Karpas-422 (cell line): ENCODE measurements at regions not wholly inside any gene's neighbourhood (a gene's known extent, or its start where the extent isn't known, plus 50 kb on each side); places are given as distances from the start of the nearest gene placed in this dataset.

Source experiments
- DNase-seq: peaks from one replicate; pipeline ENCODE4 v3.0.0-alpha.2; 2015
- H2AFZ ChIP-seq: fragments of 200-600 bp; sonication (generic); 2 replicates; pipeline ENCODE4 v1.6.1; 2014; ENCODE audit warnings: antibody characterized with exemption, low read length, mixed read lengths
- H3K27ac ChIP-seq: fragments of 200-600 bp; sonication (generic); 2 replicates; pipeline ENCODE4 v1.5.1; 2014; ENCODE audit warnings: mild to moderate bottlenecking, low read length, moderate library complexity
- H3K27me3 ChIP-seq: fragments of 200-600 bp; sonication (generic); 2 replicates; pipeline ENCODE4 v1.6.1; 2014; ENCODE audit warnings: low read length, mixed read lengths
- H3K36me3 ChIP-seq: fragments of 200-600 bp; sonication (generic); 2 replicates; pipeline ENCODE4 v1.6.1; 2014; ENCODE audit warnings: low read length, mixed read lengths; ENCODE audit not compliant: insufficient read depth
- H3K4me1 ChIP-seq: fragments of 200-600 bp; sonication (generic); 2 replicates; pipeline ENCODE4 v1.6.1; 2014; ENCODE audit warnings: mild to moderate bottlenecking, low read length, mixed read lengths
- H3K4me2 ChIP-seq: fragments of 200-600 bp; sonication (generic); 2 replicates; pipeline ENCODE4 v1.6.1; 2014; ENCODE audit warnings: low read length, low read depth, mild to moderate bottlenecking; ENCODE audit not compliant: poor library complexity, severe bottlenecking
- H3K4me3 ChIP-seq: fragments of 200-600 bp; sonication (generic); 2 replicates; pipeline ENCODE4 v1.5.1; 2014; ENCODE audit warnings: mild to moderate bottlenecking, antibody characterized with exemption, low read length, mixed read lengths
- H3K79me2 ChIP-seq: fragments of 200-600 bp; sonication (generic); 2 replicates; pipeline ENCODE4 v1.6.1; 2014; ENCODE audit warnings: mild to moderate bottlenecking, low read length, mixed read lengths
- H3K9ac ChIP-seq: fragments of 200-600 bp; sonication (generic); 2 replicates; pipeline ENCODE4 v1.6.0; 2014; ENCODE audit warnings: low read length
- H3K9me2 ChIP-seq: fragments of 200-600 bp; sonication (generic), shearing (Covaris generic); replicated peaks from 2 replicates; pipeline ENCODE4 v1.6.0; 2014; ENCODE audit warnings: mild to moderate bottlenecking, low read length, moderate library complexity; ENCODE audit not compliant: insufficient read depth
- H3K9me3 ChIP-seq: fragments of 300-700, 200-600 bp; sonication (generic); 2 replicates; pipeline ENCODE4 v1.6.1; 2014; ENCODE audit warnings: low read length, mixed read lengths
- H4K20me1 ChIP-seq: fragments of 200-600 bp; sonication (generic); 2 replicates; pipeline ENCODE4 v1.6.1; 2014; ENCODE audit warnings: mild to moderate bottlenecking, antibody characterized with exemption, low read length, low read depth; ENCODE audit not compliant: insufficient read depth

DNA sequence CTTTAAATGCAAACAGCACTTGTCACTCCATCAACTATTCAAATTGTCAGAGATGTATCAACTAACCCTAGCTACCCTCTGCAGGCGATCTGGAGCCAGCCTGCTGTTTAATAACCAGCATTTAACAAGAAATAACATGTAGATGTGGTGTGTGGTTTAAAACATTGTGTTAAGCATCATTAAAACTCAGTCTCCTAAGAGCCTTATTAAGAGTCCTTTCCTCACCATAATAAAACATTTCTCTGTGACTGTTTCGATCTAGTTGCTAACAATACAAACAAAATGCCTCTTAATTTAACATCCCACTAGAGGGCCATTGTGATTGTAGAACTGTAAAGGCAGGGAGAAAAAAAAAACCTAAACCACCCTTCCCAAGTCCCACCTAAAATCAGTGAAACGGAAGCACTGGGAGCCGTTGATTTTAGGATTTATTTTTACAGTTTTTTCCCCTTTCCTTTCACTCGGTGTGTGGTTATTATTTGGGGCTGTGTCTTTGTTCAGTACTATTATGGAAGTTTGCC is 708.6 kb downstream of the C4orf33 start:
- H4K20me1 ChIP-seq: no peaks in the 10 kb centered on the region
- no peaks in the 10 kb centered on the region for H3K27me3 ChIP-seq
- H3K4me1 ChIP-seq: no peaks in the 10 kb centered on the region
- H3K79me2 ChIP-seq: no peaks in the 10 kb centered on the region
- H3K4me3 ChIP-seq: no peak overlapping the region
- no peak overlapping the region for H3K27ac ChIP-seq
- no peak overlapping the region for H3K4me2 ChIP-seq
- DNase-seq: no peak
- no peaks in the 10 kb centered on the region for H3K9me3 ChIP-seq
- no peaks in the 10 kb centered on the region for H3K9me2 ChIP-seq
- no peak overlapping the region for H2AFZ ChIP-seq
- H3K9ac ChIP-seq: no peak overlapping the region
- no peaks in the 10 kb centered on the region for H3K36me3 ChIP-seq

DNA sequence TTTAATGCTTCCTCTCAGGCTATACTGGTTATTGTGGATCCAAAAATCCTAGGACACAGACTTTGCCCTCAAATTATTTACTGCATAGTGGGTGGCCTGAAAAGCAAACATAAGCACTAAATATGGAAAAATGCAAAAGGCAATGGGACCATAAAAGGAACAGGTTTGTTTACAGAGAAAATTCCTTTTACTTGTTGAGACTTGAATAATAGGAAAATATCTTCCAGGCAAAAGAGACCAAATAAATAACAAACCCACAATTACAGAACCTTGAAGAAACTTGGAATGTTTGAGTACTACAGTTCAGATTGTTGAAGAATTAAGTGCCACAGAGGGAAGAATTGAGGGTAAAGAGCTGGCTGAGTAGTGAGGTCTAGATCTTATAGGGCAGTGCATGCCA is 711.0 kb downstream of the C4orf33 start:
- Histone ChIP-seq H3K36me3 (no peaks in the 10 kb centered on the region), H2AFZ (no peak overlapping the region), H3K4me1 (no peaks in the 10 kb centered on the region), H3K27ac (no peak overlapping the region), H3K9me2 (no peaks in the 10 kb centered on the region), H4K20me1 (no peaks in the 10 kb centered on the region), H3K4me3 (no peak overlapping the region), H3K9me3 (no peaks in the 10 kb centered on the region), H3K9ac (no peak overlapping the region), H3K27me3 (no peaks in the 10 kb centered on the region), H3K79me2 (no peaks in the 10 kb centered on the region), H3K4me2 (no peak overlapping the region)
- DNase-seq: no peak

DNA sequence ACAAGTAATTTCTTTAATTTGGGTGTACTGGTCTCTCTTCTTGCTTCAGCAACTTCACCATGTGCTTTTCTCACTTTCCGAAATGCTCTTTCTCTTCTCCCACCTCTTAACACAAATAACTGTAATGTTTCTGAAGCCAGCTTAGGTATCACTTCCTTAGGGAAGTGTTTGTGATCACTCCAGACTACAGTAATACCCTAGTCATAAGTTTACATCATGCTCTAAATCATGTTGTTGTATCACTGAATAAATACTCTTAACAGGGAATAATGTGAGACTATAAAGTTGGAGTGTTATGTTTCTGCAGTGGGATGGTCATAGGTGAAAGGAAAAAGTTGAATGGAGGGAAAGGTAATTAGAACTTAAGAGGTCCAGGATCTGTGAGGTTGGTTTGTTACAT is 712.3 kb downstream of the C4orf33 start:
- H3K36me3 ChIP-seq: no peaks in the 10 kb centered on the region
- no peaks in the 10 kb centered on the region for H3K4me1 ChIP-seq

DNA sequence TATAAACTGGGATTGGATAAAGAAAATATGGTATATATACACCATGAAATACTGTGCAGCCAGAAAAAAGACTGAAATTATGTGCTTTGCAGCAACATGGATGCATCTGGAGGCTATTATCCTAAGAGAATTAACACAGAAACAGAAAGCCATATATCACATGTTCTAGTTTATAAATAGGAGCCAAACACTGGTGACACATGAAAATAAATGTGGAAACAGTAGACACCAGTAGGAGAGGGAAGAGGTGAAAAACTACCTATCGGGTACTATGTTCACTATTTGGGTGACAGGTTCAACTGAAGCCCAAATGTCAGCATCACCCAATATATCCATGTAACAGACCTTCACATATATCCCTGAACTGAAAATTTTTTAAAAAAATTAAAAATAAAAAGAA is 725.1 kb downstream of the C4orf33 start:
- Histone ChIP-seq H4K20me1 (no peaks in the 10 kb centered on the region), H3K27ac (no peak overlapping the region), H2AFZ (no peak overlapping the region), H3K36me3 (no peaks in the 10 kb centered on the region), H3K9ac (no peak overlapping the region), H3K27me3 (no peaks in the 10 kb centered on the region), H3K4me2 (no peak overlapping the region), H3K4me3 (no peak overlapping the region), H3K4me1 (no peaks in the 10 kb centered on the region), H3K9me3 (no peaks in the 10 kb centered on the region), H3K9me2 (no peaks in the 10 kb centered on the region; the same call in 1 of the 2 replicates), H3K79me2 (no peaks in the 10 kb centered on the region)
- DNase-seq: no peak

More for the DNA sequence above, 712.3 kb downstream of the C4orf33 start:
- Histone ChIP-seq H3K4me2 (no peak overlapping the region), H3K9me2 (no peaks in the 10 kb centered on the region), H3K79me2 (no peaks in the 10 kb centered on the region), H3K4me3 (no peak overlapping the region), H2AFZ (no peak overlapping the region), H3K9ac (no peak overlapping the region), H3K27ac (no peak overlapping the region), H3K9me3 (no peaks in the 10 kb centered on the region), H4K20me1 (no peaks in the 10 kb centered on the region), H3K27me3 (no peaks in the 10 kb centered on the region)
- no peak for DNase-seq

DNA sequence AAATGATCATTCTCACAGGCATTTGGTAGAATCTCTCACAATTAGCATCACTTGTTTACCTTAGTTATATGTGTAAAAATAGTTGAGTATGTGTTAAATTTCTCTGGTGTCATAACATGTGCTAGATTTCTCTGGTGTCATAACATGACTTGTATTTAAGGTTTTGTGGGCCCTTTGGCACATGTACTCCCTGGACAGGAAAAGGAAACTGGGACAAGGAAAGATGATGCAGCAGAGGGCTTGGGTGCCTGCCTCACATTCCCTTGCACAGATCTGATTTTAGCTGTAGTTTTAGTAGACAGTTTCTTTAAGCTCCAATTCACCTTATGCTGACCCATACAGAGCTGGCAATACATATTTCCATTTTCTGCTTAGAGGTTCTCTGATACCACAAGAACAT is 726.0 kb downstream of the C4orf33 start:
- no peak for DNase-seq
- Histone ChIP-seq H3K27ac (no peak overlapping the region), H3K36me3 (no peaks in the 10 kb centered on the region), H3K9ac (no peak overlapping the region), H3K27me3 (no peaks in the 10 kb centered on the region), H3K9me3 (no peaks in the 10 kb centered on the region), H3K4me1 (no peaks in the 10 kb centered on the region), H3K4me2 (no peak overlapping the region), H4K20me1 (no peaks in the 10 kb centered on the region), H3K9me2 (no peaks in the 10 kb centered on the region; the same call in 1 of the 2 replicates), H3K4me3 (no peak overlapping the region), H2AFZ (no peak overlapping the region), H3K79me2 (no peaks in the 10 kb centered on the region)

DNA sequence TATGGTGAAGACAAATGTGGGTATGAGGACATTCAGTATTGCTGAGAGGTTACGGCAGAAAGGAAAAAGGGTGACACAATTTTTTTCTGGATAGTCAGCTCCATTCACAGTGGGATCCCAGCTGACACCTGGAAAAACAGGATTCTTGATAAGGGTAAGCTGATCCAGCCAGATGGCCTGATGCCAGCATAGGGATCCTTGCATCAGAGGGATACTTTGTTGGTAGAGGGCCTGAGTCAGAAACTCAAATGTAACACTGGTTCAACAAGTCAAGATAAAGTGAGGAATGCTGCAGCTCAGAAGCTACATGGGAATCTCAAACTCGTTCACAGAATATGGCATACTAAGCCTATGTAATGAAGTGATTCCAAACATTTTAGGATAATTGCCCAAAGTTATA is 726.7 kb downstream of the C4orf33 start:
- H2AFZ ChIP-seq: no peak overlapping the region
- H3K36me3 ChIP-seq: no peaks in the 10 kb centered on the region

DNA sequence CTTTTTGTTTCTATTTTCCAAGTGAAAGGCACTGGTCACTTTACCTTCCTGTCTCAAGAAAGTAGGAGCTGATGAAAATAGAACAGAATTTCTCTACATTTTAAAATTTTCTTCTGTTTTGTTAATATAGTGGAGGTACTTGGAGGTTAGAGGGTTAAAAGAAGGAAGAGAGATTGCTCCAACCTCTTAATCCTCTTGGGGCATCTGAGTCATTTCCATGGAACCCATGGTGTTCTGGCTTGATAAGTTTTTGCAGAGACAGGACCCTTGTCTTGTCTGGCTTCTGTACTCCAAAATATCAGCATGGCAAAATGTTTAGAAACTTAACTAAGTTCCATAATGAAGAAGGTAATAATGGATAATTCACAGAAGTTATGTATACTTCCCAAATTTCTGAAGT is 727.2 kb downstream of the C4orf33 start:
- DNase-seq: no peak

More for the DNA sequence above, 726.7 kb downstream of the C4orf33 start:
- Histone ChIP-seq H3K9me3 (no peaks in the 10 kb centered on the region), H3K9me2 (no peaks in the 10 kb centered on the region; the same call in 1 of the 2 replicates), H3K4me1 (no peaks in the 10 kb centered on the region), H3K4me2 (no peak overlapping the region), H3K27me3 (no peaks in the 10 kb centered on the region), H3K4me3 (no peak overlapping the region), H4K20me1 (no peaks in the 10 kb centered on the region), H3K9ac (no peak overlapping the region), H3K79me2 (no peaks in the 10 kb centered on the region), H3K27ac (no peak overlapping the region)
- no peak for DNase-seq

DNA sequence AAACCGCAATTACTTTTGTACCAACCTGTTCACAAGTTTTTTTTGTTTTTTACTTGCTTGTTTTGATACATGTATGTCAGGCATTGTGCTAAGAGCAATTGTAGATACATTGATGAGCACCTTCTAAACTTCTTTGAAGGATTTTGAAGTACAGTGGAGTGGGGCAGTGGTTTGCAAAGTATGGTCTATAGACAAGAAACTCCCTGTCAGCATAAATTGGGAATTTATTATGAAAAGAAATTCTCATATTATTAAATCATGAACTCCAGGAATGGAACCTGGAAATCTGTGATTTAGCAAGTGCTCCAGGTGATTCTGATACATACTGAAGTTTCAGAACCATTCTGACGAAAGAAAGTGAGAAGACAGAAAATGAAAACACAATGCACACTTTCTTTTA is 733.4 kb downstream of the C4orf33 start:
- no peaks in the 10 kb centered on the region for H3K4me1 ChIP-seq
- no peaks in the 10 kb centered on the region; the same call in 1 of the 2 replicates for H3K9me2 ChIP-seq
- H3K79me2 ChIP-seq: no peaks in the 10 kb centered on the region
- H3K27ac ChIP-seq: no peak overlapping the region
- H3K27me3 ChIP-seq: no peaks in the 10 kb centered on the region
- no peaks in the 10 kb centered on the region for H3K9me3 ChIP-seq
- H4K20me1 ChIP-seq: no peaks in the 10 kb centered on the region
- H3K36me3 ChIP-seq: no peaks in the 10 kb centered on the region
- H2AFZ ChIP-seq: no peak overlapping the region
- no peak overlapping the region for H3K4me2 ChIP-seq
- H3K4me3 ChIP-seq: no peak overlapping the region
- no peak overlapping the region for H3K9ac ChIP-seq
- no peak for DNase-seq

More for the DNA sequence above, 727.2 kb downstream of the C4orf33 start:
- no peaks in the 10 kb centered on the region for H3K36me3 ChIP-seq
- H3K9ac ChIP-seq: no peak overlapping the region
- H3K27me3 ChIP-seq: no peaks in the 10 kb centered on the region
- H3K4me1 ChIP-seq: no peaks in the 10 kb centered on the region
- no peak overlapping the region for H3K27ac ChIP-seq
- no peak overlapping the region for H2AFZ ChIP-seq
- H3K79me2 ChIP-seq: no peaks in the 10 kb centered on the region
- no peaks in the 10 kb centered on the region for H3K9me3 ChIP-seq
- H3K4me3 ChIP-seq: no peak overlapping the region
- no peak overlapping the region for H3K4me2 ChIP-seq
- no peaks in the 10 kb centered on the region; the same call in 1 of the 2 replicates for H3K9me2 ChIP-seq
- no peaks in the 10 kb centered on the region for H4K20me1 ChIP-seq

DNA sequence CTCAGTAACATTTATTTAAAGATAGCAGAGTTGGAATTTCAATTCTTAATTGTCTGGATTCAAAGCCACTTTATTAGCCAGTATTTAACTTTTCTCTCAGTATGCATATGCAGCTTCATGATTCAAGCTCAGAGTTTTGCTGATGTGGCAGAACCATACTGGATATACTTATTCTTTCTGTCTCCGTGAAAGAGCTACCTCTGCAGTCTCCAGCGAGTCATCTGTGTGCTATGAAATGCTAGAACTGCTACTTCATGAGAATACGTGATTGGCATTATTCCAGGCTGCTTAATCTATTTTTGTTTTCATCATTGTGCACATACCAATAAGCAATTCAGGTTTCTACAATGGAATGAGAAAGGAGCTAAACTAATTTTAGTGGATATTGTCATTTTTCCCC is 743.7 kb downstream of the C4orf33 start:
- no peaks in the 10 kb centered on the region for H3K79me2 ChIP-seq
- DNase-seq: no peak
- H3K27me3 ChIP-seq: no peaks in the 10 kb centered on the region
- H4K20me1 ChIP-seq: no peaks in the 10 kb centered on the region
- H3K4me2 ChIP-seq: no peak overlapping the region
- no peaks in the 10 kb centered on the region for H3K9me2 ChIP-seq
- no peaks in the 10 kb centered on the region for H3K36me3 ChIP-seq
- H3K9ac ChIP-seq: no peak overlapping the region
- H3K4me1 ChIP-seq: no peaks in the 10 kb centered on the region
- H2AFZ ChIP-seq: no peak overlapping the region
- no peak overlapping the region for H3K27ac ChIP-seq
- no peak overlapping the region for H3K4me3 ChIP-seq
- no peaks in the 10 kb centered on the region for H3K9me3 ChIP-seq
